Ectodermal cell (in vitro differentiated cells): ENCODE measurements at regions not wholly inside any gene's neighbourhood (a gene's known extent, or its start where the extent isn't known, plus 50 kb on each side); places are given as distances from the start of the nearest gene placed in this dataset.

Experiments used
- H3K27ac ChIP-seq: 2 replicates; pipeline ENCODE4 v1.7.0; 2013; ENCODE audit warnings: mild to moderate bottlenecking, low read depth, low read length; ENCODE audit not compliant: insufficient read depth, poor library complexity, severe bottlenecking
- H3K27me3 ChIP-seq: 2 replicates; pipeline ENCODE4 v1.7.0; 2013; ENCODE audit warnings: mild to moderate bottlenecking, low read length; ENCODE audit not compliant: insufficient read depth, control insufficient read depth, poor library complexity, severe bottlenecking
- H3K36me3 ChIP-seq: one replicate; pipeline ENCODE4 v1.7.0; 2013; ENCODE audit warnings: low read length; ENCODE audit not compliant: control insufficient read depth, insufficient read depth
- H3K4me1 ChIP-seq: one replicate; pipeline ENCODE4 v1.7.0; 2013; ENCODE audit warnings: low read length; ENCODE audit not compliant: control insufficient read depth, insufficient read depth
- H3K4me3 ChIP-seq: 2 replicates; pipeline ENCODE4 v1.7.0; 2013; ENCODE audit warnings: low read depth, low read length, control low read depth; ENCODE audit not compliant: insufficient read depth
- H3K9me3 ChIP-seq: 2 replicates; pipeline ENCODE4 v1.7.0; 2013; ENCODE audit warnings: mild to moderate bottlenecking, low read length, moderate library complexity; ENCODE audit not compliant: control insufficient read depth
- WGBS, 2 experiments: methylation state at CpG; one replicate each; pipeline ENCODE4 v1.1.7; 2013; ENCODE audit warnings: missing lambda C conversion rate in 2 of 2; 5-methylcytosine and 5-hydroxymethylcytosine counted together

- Histone ChIP-seq H3K4me3 (no peak overlapping the region), H3K27me3 (no peaks in the 10 kb centered on the region), H3K27ac (no peak overlapping the region), H3K4me1 (no peaks in the 10 kb centered on the region), H3K36me3 (no peaks in the 10 kb centered on the region), H3K9me3 (no peaks in the 10 kb centered on the region)
- 91 to 94% methylated on average over 3 to 4 of the region's 4 CpGs for WGBS, 2 experiments
Measured at GRCh38 chr15:93565201-93565600, 476.2 kb upstream of the RGMA start.

GRCh38 chr15:93563218-93563617 lies 474.2 kb upstream of the RGMA start:
- no peak overlapping the region for H3K27ac ChIP-seq
- 88 to 89% methylated on average over 8 of the region's 8 CpGs for WGBS, 2 experiments

GRCh38 chr15:93562395-93563123 lies 473.5 kb upstream of the RGMA start:
- H3K36me3 ChIP-seq = no peaks in the 10 kb centered on the region
- H3K27ac ChIP-seq = no peak overlapping the region
- no peak overlapping the region for H3K4me3 ChIP-seq
- H3K9me3 ChIP-seq = no peaks in the 10 kb centered on the region
- WGBS, 2 experiments = 90% methylated on average over 8 of the region's 8 CpGs
- no peaks in the 10 kb centered on the region for H3K27me3 ChIP-seq
- H3K4me1 ChIP-seq = no peaks in the 10 kb centered on the region

More at GRCh38 chr15:93563218-93563617, 474.2 kb upstream of the RGMA start:
- no peak overlapping the region for H3K4me3 ChIP-seq
- no peaks in the 10 kb centered on the region for H3K4me1 ChIP-seq
- H3K9me3 ChIP-seq = no peaks in the 10 kb centered on the region
- no peaks in the 10 kb centered on the region for H3K36me3 ChIP-seq
- H3K27me3 ChIP-seq = no peaks in the 10 kb centered on the region

- H3K4me1 ChIP-seq = no peaks in the 10 kb centered on the region
- 97 to 100% methylated on average over 1 of the region's 1 CpG for WGBS, 2 experiments
- H3K4me3 ChIP-seq = no peak overlapping the region
- no peaks in the 10 kb centered on the region for H3K9me3 ChIP-seq
- H3K36me3 ChIP-seq = no peaks in the 10 kb centered on the region
- no peak overlapping the region for H3K27ac ChIP-seq
- H3K27me3 ChIP-seq = no peaks in the 10 kb centered on the region
Measured at GRCh38 chr15:93557696-93558095, 468.7 kb upstream of the RGMA start.

- Histone ChIP-seq H3K4me1 (no peaks in the 10 kb centered on the region), H3K27ac (no peak overlapping the region), H3K4me3 (no peak overlapping the region), H3K27me3 (no peaks in the 10 kb centered on the region), H3K36me3 (no peaks in the 10 kb centered on the region), H3K9me3 (no peaks in the 10 kb centered on the region)
- WGBS, 2 experiments = 62 to 64% methylated on average over 3 of the region's 3 CpGs
Measured at GRCh38 chr15:93553167-93553935, 464.3 kb upstream of the RGMA start.

- no peaks in the 10 kb centered on the region for H3K27me3 ChIP-seq
- H3K4me3 ChIP-seq = no peak overlapping the region
- no peak overlapping the region for H3K27ac ChIP-seq
- WGBS, 2 experiments = 64 to 86% methylated on average over 1 to 3 of the region's 3 CpGs
- no peaks in the 10 kb centered on the region for H3K4me1 ChIP-seq
- H3K36me3 ChIP-seq = no peaks in the 10 kb centered on the region
- H3K9me3 ChIP-seq = no peaks in the 10 kb centered on the region
Measured at GRCh38 chr15:93543093-93543492, 454.1 kb upstream of the RGMA start.

- no peak overlapping the region for H3K27ac ChIP-seq
Measured at GRCh38 chr15:93527374-93528050, 438.5 kb upstream of the RGMA start.

GRCh38 chr15:93524432-93524831 lies 435.4 kb upstream of the RGMA start:
- no peaks in the 10 kb centered on the region for H3K27me3 ChIP-seq
- 97 to 99% methylated on average over 6 of the region's 6 CpGs for WGBS, 2 experiments
- no peak overlapping the region for H3K27ac ChIP-seq

More at GRCh38 chr15:93527374-93528050, 438.5 kb upstream of the RGMA start:
- no peak overlapping the region for H3K4me3 ChIP-seq
- WGBS, 2 experiments = 88 to 92% methylated on average over 4 to 5 of the region's 5 CpGs
- no peaks in the 10 kb centered on the region for H3K36me3 ChIP-seq
- no peaks in the 10 kb centered on the region for H3K4me1 ChIP-seq
- no peaks in the 10 kb centered on the region for H3K9me3 ChIP-seq
- H3K27me3 ChIP-seq = no peaks in the 10 kb centered on the region

GRCh38 chr15:93523481-93523880 lies 434.5 kb upstream of the RGMA start:
- Histone ChIP-seq H3K36me3 (no peaks in the 10 kb centered on the region), H3K27ac (no peak overlapping the region), H3K27me3 (no peaks in the 10 kb centered on the region), H3K4me3 (no peak overlapping the region), H3K4me1 (peaks cover 6% of the 10 kb centered on the region), H3K9me3 (no peaks in the 10 kb centered on the region)
- WGBS, 2 experiments = 94 to 99% methylated on average over 7 of the region's 7 CpGs

More at GRCh38 chr15:93524432-93524831, 435.4 kb upstream of the RGMA start:
- Histone ChIP-seq H3K9me3 (no peaks in the 10 kb centered on the region), H3K36me3 (no peaks in the 10 kb centered on the region), H3K4me1 (peaks cover 6% of the 10 kb centered on the region), H3K4me3 (no peak overlapping the region)

GRCh38 chr15:93520206-93520605 lies 431.2 kb upstream of the RGMA start:
- Histone ChIP-seq H3K4me1 (peaks cover 6% of the 10 kb centered on the region), H3K4me3 (no peak overlapping the region), H3K9me3 (no peaks in the 10 kb centered on the region), H3K27me3 (no peaks in the 10 kb centered on the region), H3K36me3 (no peaks in the 10 kb centered on the region), H3K27ac (no peak overlapping the region)
- 48 to 62% methylated on average over 4 of the region's 4 CpGs for WGBS, 2 experiments
